ENCODE measurements at regions not wholly inside any gene's neighbourhood (a gene's known extent, or its start where the extent isn't known, plus 50 kb on each side); places are given as distances from the start of the nearest gene placed in this dataset.
"Not testable (repeated sequence)": the region's sequence is repeated elsewhere in the genome, so short reads cannot be mapped to it uniquely, and the experiment has no call there.

- DNase-seq (ENCODE audit: low read depth) = no peak
Measured at GRCh38 chr10:5268743-5269142, 72.1 kb downstream of the AKR1C4 start.

DNA sequence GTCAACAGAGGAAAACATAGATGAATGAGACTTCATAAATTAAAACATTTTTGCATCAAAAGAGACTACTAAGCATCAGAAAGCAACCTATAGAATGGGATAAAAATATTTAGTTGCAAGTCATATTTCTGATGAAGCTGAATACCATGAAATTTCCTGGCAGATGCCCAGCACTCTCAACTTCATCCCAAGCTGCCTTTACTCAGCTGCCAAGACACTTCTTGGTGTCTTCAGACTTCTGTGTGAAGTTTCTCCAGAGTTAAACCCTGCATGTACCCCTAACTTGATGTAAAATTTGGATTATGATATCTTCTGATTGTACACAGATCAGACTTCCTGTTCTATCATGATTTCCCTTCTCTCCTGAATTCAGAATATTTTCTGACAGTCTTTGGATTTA is 73.2 kb downstream of the AKR1C4 start:
- no peak for DNase-seq (ENCODE audit: low read depth)

GRCh38 chr10:5271526-5271925 is 74.9 kb downstream of the AKR1C4 start:
- DNase-seq (ENCODE audit: low read depth) = no peak

GRCh38 chr10:5272065-5272803 is 75.6 kb downstream of the AKR1C4 start:
- DNase-seq (ENCODE audit: low read depth) = no peak

GRCh38 chr10:5274795-5275194 is 78.2 kb downstream of the AKR1C4 start:
- DNase-seq (ENCODE audit: low read depth) = no peak

GRCh38 chr10:5281356-5281755 is 83.4 kb upstream of the UCN3 start:
- no peak for DNase-seq (ENCODE audit: low read depth)

GRCh38 chr10:5282137-5282536 is 82.6 kb upstream of the UCN3 start:
- DNase-seq (ENCODE audit: low read depth) = no peak

DNA sequence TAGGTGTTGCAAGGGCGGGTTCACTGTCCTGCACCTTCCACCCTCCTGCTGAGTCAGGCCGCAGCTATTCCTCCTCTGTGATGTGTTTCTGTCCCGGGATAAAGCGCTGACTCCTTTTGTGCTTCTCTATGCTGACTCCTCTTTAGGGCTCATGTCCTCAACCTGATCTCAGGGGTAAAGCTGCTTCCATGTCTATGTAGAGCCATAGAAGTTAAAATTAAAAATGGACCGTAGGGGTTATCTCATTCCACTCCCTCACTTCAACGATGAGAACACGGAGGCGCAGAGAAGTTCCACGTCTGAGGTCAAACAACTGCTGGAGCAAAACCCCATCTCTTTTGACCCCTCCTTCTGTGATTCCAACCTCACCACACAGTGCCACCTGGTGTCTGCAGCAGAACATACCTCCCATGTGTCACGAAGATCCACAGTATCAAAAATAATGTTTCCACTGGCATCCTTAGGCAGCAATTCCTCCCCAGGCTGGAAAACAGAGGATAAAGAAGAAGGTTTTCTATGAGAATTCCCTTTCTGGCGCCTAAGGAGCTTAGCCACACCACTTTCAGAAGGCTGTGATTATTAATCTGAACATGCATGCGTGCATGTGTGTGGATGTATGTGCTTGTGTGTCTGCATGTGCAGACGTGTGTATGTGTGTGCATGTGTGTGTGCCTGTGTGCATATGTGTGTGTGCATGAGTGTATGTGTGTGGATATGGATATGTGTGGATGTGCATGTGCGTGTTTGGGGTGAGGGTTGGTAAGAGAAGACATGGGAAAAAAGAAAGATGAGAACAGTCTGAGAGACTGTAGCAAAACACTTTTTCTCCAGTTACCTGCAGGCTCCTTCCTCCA is 81.2 kb upstream of the UCN3 start:
- peak; percentile 54 for DNase-seq (ENCODE audit: low read depth)

DNA sequence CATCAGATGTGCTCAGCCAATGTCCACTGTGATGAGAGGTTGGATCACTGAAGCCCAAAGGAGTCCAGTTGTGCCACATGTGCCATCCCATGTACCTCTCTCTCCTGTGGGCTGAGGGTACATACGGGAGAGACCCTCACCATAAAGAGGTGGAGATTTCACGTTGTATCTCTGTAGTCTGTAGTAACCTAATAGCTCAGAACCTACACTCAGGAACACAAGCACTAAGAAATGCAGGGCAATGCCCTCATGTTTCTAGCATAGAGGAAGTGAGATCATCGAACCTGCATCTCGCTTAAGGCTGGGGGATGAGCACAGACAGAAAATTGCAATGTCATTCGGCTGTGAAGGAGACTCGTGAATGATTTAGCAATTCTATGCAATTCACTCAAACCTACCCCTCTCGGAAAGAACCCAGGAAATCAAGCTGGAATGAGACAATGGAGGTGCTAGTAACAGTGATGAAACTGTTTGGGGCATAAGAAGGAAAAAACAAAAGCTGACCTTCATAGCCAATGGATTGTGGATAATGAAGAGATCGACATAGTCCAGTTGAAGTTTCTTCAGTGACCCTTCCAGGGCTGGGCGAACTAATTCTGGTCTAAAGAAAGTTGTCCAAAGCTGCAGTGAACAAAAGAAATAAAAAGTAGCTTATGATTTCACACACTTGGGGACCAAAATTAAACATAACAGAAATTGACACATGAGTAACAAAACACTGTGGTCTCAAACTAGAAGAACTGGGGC is 80.3 kb upstream of the UCN3 start:
- DNase-seq (ENCODE audit: low read depth) = no peak

DNA sequence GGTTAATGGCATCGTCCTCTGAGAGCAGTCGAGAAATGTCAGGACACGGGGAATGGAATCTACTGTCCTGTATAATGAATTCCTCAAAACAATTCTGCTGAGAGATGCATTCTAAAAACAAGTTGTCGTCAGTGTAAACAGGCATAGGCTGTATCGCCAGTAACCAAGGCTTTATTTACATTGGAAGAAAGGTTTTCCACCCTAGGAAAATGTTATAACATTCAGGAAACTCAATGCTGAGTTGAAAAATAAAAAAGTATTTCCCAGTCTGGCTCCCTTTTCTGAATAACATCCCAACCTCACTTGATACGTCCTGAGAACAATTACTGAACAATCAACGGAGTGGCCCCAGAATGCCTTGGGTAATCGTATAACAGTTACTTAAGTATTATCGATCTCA is 79.6 kb upstream of the UCN3 start:
- no peak for DNase-seq (ENCODE audit: low read depth)

GRCh38 chr10:5288359-5288758 is 76.4 kb upstream of the UCN3 start:
- no peak for DNase-seq (ENCODE audit: low read depth)

- not testable (repeated sequence) for DNase-seq (ENCODE audit: low read depth)
Measured at GRCh38 chr10:5289228-5289627, 75.5 kb upstream of the UCN3 start.

- peak; percentile 54 for DNase-seq (ENCODE audit: low read depth)
Measured at GRCh38 chr10:5291501-5292195, 73.1 kb upstream of the UCN3 start.

- DNase-seq (ENCODE audit: low read depth) = peak; percentile 38
Measured at GRCh38 chr10:5292196-5292735, 72.5 kb upstream of the UCN3 start.

DNA sequence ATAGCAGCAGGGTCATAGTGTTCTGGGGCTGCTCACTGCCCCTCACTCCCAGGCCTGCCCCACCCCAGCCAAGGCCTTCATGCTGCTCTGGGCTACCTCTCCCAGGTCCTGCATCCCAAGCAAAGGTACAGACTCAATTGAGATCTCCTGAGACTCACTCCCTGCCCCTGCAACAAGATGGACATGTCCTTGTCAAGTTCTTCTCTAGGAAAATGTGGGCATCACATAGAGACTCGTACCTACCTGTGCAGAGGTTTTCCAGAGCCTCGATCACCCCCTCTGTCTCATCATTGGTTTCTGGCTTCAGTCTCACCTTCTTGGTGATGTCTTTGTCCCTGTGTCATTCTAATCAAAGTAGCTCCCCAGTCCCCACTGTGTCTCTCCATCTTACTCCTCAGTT is 71.8 kb upstream of the UCN3 start:
- not testable (repeated sequence) for DNase-seq (ENCODE audit: low read depth)

DNA sequence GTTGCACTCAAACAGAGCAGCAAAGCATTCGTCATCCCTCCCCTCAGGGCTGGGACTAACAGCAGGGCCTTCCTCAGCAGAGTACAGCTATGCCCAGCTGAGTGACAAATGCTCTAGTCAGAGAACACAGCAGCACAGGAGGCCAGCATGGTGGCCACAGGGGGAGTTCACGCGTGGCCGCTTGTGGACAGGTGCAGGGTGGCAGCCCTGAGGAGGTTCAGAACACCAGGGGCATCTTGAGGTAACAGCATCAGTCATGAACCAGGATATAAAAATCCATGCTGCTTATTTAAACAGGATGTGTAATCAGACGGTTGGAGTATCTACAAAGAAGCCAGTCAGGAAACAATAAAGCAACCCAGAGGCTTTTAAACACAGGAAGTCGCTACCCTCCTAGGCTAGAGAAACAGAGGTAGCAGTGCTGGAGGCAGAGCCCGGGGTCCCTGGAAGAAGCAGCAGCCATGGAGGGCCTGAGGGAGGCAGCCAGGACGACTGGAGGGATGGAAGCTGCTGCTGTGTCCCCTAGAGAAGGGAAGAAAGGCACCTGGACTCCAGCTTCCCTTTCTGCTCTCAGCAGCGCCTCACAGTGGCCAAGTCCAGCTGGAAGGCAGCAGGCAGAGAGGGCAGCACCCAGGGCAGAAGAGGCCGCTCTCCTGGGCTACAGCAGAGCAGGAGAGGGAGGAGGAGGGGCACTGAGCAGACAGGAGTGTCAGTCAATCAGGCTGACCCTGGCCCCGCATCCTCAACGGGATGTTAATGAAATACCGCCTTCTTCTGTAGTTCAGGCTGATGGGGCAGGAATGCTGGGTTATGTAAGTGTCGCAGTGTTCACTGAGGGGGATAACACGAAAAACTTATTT is 70.8 kb upstream of the UCN3 start:
- DNase-seq (ENCODE audit: low read depth) = peak; percentile 63

- no peak for DNase-seq (ENCODE audit: low read depth)
Measured at GRCh38 chr10:5297466-5297865, 67.3 kb upstream of the UCN3 start.

DNA sequence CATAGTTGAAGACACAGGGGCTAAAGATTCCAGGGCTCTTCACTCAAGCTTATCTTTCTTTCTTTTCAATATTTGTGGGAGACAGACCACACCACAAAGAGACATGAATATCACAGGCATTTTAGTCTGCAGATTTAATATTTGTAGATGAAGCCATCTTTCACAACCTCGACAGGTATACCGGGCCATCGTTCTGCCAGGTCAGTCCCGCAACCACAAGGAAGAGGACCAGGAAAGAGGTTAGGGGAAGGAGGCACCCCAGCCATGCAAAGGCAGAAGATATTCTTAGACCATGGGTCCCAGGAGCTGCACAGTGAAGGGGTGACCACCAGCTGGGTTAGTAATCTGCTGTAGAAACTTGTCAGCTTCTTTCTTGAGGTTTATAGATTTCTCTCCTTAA is 66.8 kb upstream of the UCN3 start:
- DNase-seq (ENCODE audit: low read depth) = no peak

DNA sequence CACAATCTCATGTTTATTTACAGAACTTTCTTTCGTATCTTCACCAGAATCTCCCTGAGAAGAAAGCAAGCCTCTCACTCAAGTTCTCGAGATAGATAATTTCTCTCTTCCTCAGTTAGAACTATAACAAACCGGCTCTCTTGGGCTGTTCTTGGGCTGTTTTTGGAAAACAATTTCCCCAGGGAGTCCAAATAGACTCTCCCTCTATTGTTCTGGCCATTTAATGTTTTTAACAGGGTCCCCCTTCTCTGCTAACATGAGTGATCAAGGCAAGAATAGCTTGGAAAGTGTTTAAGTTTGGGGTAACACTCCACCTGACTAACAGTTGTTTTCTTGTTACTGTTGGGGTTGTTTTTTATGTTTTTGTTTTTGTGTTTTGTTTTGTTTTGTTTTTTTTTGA is 64.8 kb upstream of the UCN3 start:
- DNase-seq (ENCODE audit: low read depth) = no peak

GRCh38 chr10:5303504-5303903 is 61.3 kb upstream of the UCN3 start:
- no peak for DNase-seq (ENCODE audit: low read depth)

DNA sequence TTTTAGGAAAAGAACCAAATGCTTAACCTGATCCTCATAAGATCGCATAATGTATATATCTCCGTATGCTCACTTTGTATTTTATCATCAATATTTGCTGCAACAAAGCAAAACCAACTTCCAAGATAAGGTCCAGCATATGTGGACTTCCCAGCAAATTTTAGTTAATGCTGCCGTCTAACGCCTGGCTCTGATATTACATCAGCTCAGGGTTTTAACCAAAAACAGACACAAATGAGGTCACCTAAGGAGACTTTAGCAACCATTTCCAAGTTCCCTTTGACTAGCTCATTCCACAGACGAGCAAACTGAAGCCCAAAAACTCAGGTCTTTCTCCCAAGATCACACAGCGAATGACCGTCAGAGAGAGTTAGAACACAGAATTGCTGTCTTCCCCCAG is 59.4 kb upstream of the UCN3 start:
- no peak for DNase-seq (ENCODE audit: low read depth)

Data from activated T-cell treated with anti-CD3 and anti-CD28 coated beads for 1 hour (primary cell).